RWPE2 (cell line): ENCODE measurements at regions not wholly inside any gene's neighbourhood (a gene's known extent, or its start where the extent isn't known, plus 50 kb on each side); places are given as distances from the start of the nearest gene placed in this dataset.

ENCODE experiments used
- ATAC-seq: fragments of 200-7000 bp; cut with Tn5 transposase; 3 replicates; pipeline ENCODE4 v1.9.1; 2021; ENCODE audit warnings: low read depth
- DNase-seq: peaks from one replicate; pipeline ENCODE4 v3.0.0-alpha.2; 2020; ENCODE audit warnings: low spot score
- H3K27ac ChIP-seq: fragments of 450-650 bp; 2 replicates; pipeline ENCODE4 v1.5.1; 2017; ENCODE audit warnings: mild to moderate bottlenecking; ENCODE audit not compliant: poor library complexity, severe bottlenecking
- H3K27me3 ChIP-seq: fragments of 250-450 bp; sonication (Bioruptor Pico); 2 replicates; pipeline ENCODE4 v1.5.1; 2021; ENCODE audit warnings: mild to moderate bottlenecking, moderate library complexity; ENCODE audit not compliant: insufficient read depth, poor library complexity, severe bottlenecking
- H3K36me3 ChIP-seq: fragments of 250-450 bp; sonication (Bioruptor Pico); 2 replicates; pipeline ENCODE4 v1.5.1; 2020; ENCODE audit warnings: low read depth, mild to moderate bottlenecking, moderate library complexity
- H3K4me1 ChIP-seq: fragments of 250-450 bp; sonication (Bioruptor Pico); 2 replicates; pipeline ENCODE4 v1.5.1; 2021; ENCODE audit warnings: mild to moderate bottlenecking, moderate library complexity; ENCODE audit not compliant: insufficient read depth, poor library complexity, severe bottlenecking
- H3K4me3 ChIP-seq: fragments of 250-450 bp; sonication (Bioruptor Pico); 2 replicates; pipeline ENCODE4 v1.5.1; 2021; ENCODE audit warnings: mild to moderate bottlenecking, moderate library complexity; ENCODE audit not compliant: severe bottlenecking
- H3K9me3 ChIP-seq: fragments of 250-450 bp; sonication (Bioruptor Pico); 2 replicates; pipeline ENCODE4 v1.5.1; 2021; ENCODE audit warnings: mild to moderate bottlenecking, moderate library complexity; ENCODE audit not compliant: severe bottlenecking
- TF ChIP-seq, protein P1 (sequence below): fragments of 450-650 bp; IDR thresholded peaks from one replicate; pipeline ENCODE4 v1.5.1; 2017; ENCODE audit warnings: mild to moderate bottlenecking, moderate library complexity; ENCODE audit not compliant: poor library complexity, severe bottlenecking

- H3K27ac ChIP-seq, result no peak overlapping the region
- no peak for ATAC-seq
- TF ChIP-seq, protein P1, sequence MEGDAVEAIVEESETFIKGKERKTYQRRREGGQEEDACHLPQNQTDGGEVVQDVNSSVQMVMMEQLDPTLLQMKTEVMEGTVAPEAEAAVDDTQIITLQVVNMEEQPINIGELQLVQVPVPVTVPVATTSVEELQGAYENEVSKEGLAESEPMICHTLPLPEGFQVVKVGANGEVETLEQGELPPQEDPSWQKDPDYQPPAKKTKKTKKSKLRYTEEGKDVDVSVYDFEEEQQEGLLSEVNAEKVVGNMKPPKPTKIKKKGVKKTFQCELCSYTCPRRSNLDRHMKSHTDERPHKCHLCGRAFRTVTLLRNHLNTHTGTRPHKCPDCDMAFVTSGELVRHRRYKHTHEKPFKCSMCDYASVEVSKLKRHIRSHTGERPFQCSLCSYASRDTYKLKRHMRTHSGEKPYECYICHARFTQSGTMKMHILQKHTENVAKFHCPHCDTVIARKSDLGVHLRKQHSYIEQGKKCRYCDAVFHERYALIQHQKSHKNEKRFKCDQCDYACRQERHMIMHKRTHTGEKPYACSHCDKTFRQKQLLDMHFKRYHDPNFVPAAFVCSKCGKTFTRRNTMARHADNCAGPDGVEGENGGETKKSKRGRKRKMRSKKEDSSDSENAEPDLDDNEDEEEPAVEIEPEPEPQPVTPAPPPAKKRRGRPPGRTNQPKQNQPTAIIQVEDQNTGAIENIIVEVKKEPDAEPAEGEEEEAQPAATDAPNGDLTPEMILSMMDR, result no peak
These were observed 618.1 kb upstream of the FSHR start for GRCh38 chr2:49772299-49772970.

DNA sequence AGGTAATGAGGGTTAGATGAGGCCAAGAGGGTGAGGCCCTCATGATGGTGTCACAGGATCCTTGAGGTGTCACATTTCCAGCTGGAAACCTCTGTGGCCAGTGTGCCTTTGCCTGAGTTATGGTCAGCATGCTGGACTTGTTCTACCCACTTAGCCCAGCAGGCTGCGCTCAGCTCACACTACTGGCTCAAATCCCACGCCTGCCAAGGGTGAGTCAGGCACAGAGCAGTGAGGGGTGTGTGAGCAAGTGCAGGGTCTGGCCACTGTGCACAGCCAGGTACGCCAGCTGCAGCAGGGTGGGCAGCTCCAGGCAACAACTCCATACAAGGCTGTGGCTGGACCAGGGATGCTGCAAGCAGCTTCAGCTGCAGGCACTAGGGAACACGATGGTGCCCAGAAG is 616.6 kb upstream of the FSHR start:
- H3K27me3 ChIP-seq, result no peaks in the 10 kb centered on the region
- no peaks in the 10 kb centered on the region for H3K36me3 ChIP-seq
- no peak for ATAC-seq
- TF ChIP-seq, protein P1, result peak; percentile 19
- DNase-seq, result no peak
- no peaks in the 10 kb centered on the region for H3K9me3 ChIP-seq
- H3K4me1 ChIP-seq, result no peaks in the 10 kb centered on the region
- no peak overlapping the region for H3K4me3 ChIP-seq
- H3K27ac ChIP-seq, result no peak overlapping the region

More at GRCh38 chr2:49772299-49772970, 618.1 kb upstream of the FSHR start:
- Histone ChIP-seq H3K27me3 (no peaks in the 10 kb centered on the region), H3K4me3 (no peak overlapping the region), H3K36me3 (no peaks in the 10 kb centered on the region), H3K9me3 (no peaks in the 10 kb centered on the region), H3K4me1 (no peaks in the 10 kb centered on the region)
- no peak for DNase-seq

DNA sequence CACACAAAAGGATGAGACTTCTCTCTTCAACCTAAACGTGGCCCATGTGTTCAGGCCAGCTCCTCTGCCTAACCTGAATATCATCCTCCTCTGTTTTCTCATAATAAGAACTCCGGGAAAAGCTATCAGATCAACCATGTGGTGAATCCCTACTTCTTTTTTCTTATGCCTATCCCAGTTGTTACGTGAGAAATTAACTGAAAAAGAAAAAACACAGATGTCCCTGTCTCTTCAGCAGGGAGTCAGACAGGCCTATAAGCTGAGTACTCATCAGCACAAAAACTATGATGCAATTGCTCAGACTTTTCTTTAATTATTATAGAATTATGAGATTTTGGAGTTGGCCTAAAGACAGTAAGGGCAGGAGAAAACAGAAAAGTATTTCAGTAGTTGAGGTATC is 613.0 kb upstream of the FSHR start:
- Histone ChIP-seq H3K9me3 (no peaks in the 10 kb centered on the region), H3K4me3 (no peak overlapping the region), H3K27me3 (no peaks in the 10 kb centered on the region), H3K4me1 (no peaks in the 10 kb centered on the region), H3K27ac (no peak overlapping the region), H3K36me3 (no peaks in the 10 kb centered on the region)
- TF ChIP-seq, protein P1, result no peak
- DNase-seq, result no peak
- ATAC-seq, result no peak

DNA sequence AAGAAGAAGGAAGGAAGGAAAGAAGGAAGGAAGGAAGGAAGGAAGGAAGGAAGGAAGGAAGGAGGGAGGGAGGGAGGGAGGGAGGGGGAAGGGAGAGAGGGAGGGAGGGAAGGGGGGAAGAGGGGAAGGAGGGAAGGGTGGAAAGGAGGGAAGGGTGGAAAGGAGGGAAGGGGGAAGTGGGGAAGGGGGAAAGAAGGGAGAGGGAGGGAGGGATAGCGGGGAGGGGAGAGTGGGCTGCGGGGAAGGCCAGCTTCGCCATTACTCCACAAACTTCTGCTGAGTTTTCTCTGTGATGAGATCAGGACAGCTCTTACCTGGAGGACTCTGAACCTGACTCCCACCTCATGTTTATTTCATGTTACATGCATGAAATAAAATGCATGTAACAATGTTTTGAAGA is 601.5 kb upstream of the FSHR start:
- Histone ChIP-seq H3K4me3 (no peak overlapping the region), H3K36me3 (no peaks in the 10 kb centered on the region), H3K27me3 (peaks cover 4% of the 10 kb centered on the region), H3K27ac (no peak overlapping the region), H3K4me1 (no peaks in the 10 kb centered on the region), H3K9me3 (no peaks in the 10 kb centered on the region)
- DNase-seq (no peak), ATAC-seq (no peak)
- TF ChIP-seq, protein P1, result no peak

DNA sequence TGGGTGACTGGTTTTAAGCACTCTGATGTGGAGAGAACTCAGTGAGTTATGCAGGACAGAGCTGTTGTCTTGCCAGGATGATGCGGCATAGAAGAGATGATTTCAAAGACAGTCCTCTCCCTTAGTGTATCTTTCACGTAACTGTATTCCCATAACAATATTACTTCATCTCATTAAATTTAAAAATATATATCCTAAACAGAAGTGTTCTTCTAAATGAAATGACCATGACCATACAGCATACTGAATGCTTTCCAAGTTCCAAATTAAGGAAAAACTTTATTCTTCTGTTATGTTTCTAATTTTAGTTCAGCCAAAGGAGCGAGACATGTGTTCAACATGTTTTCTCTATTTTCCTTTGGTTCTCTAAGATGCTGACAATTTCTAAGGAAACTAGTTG is 600.1 kb upstream of the FSHR start:
- DNase-seq, result no peak
- Histone ChIP-seq H3K4me3 (no peak overlapping the region), H3K9me3 (no peaks in the 10 kb centered on the region), H3K36me3 (no peaks in the 10 kb centered on the region), H3K27ac (no peak overlapping the region), H3K4me1 (no peaks in the 10 kb centered on the region), H3K27me3 (peaks cover 4% of the 10 kb centered on the region)
- no peak for ATAC-seq
- TF ChIP-seq, protein P1, result no peak
